ENCODE measurements at regions not wholly inside any gene's neighbourhood (a gene's known extent, or its start where the extent isn't known, plus 50 kb on each side); places are given as distances from the start of the nearest gene placed in this dataset.
A peak's percentile ranks its signal among the peaks of the same experiment; 100 is the strongest.

DNA sequence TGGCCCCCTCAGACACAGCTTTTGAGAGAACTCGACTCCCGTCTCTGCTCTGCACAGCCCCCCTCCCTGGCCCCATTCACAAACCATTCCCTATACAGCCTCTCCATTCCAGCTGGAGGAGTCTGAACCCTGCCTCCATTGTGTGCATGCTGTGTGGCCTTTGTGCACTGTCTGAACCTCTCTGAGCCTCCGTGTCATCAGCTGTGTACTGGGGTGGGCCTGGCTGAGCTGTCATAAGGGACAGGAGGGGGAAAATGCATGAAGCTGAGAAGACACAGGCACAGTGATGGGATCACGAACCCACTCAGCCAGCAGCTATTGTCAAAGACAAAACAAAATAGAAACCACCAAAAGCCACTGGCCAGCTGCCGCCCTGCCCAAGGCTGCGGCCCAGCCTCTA, 130.8 kb downstream of the RFLNA start (continued):
- TF ChIP-seq, protein P1, sequence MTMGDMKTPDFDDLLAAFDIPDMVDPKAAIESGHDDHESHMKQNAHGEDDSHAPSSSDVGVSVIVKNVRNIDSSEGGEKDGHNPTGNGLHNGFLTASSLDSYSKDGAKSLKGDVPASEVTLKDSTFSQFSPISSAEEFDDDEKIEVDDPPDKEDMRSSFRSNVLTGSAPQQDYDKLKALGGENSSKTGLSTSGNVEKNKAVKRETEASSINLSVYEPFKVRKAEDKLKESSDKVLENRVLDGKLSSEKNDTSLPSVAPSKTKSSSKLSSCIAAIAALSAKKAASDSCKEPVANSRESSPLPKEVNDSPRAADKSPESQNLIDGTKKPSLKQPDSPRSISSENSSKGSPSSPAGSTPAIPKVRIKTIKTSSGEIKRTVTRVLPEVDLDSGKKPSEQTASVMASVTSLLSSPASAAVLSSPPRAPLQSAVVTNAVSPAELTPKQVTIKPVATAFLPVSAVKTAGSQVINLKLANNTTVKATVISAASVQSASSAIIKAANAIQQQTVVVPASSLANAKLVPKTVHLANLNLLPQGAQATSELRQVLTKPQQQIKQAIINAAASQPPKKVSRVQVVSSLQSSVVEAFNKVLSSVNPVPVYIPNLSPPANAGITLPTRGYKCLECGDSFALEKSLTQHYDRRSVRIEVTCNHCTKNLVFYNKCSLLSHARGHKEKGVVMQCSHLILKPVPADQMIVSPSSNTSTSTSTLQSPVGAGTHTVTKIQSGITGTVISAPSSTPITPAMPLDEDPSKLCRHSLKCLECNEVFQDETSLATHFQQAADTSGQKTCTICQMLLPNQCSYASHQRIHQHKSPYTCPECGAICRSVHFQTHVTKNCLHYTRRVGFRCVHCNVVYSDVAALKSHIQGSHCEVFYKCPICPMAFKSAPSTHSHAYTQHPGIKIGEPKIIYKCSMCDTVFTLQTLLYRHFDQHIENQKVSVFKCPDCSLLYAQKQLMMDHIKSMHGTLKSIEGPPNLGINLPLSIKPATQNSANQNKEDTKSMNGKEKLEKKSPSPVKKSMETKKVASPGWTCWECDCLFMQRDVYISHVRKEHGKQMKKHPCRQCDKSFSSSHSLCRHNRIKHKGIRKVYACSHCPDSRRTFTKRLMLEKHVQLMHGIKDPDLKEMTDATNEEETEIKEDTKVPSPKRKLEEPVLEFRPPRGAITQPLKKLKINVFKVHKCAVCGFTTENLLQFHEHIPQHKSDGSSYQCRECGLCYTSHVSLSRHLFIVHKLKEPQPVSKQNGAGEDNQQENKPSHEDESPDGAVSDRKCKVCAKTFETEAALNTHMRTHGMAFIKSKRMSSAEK (CRISPR knock-in tag; IDR thresholded peaks at IDR 0.05; ENCODE audit: borderline replicate concordance) = no peak
- TF ChIP-seq TP53 (CRISPR knock-in tag; IDR thresholded peaks at IDR 0.05) (no peak), CREM (CRISPR knock-in tag; IDR thresholded peaks at IDR 0.05) (no peak), TEAD1 (CRISPR knock-in tag; IDR thresholded peaks at IDR 0.05) (no peak), ZNF671 (CRISPR knock-in tag; IDR thresholded peaks at IDR 0.05) (no peak), FOXP1 (CRISPR knock-in tag; IDR thresholded peaks at IDR 0.05; ENCODE audit: borderline replicate concordance) (no peak), SMAD4 (CRISPR knock-in tag; IDR thresholded peaks at IDR 0.05) (no peak), ATF2 (CRISPR knock-in tag; IDR thresholded peaks at IDR 0.05; ENCODE audit: borderline replicate concordance, low read depth) (no peak), ZNF121 (CRISPR knock-in tag; IDR thresholded peaks at IDR 0.05) (no peak), NFYB (CRISPR knock-in tag; conservative IDR thresholded peaks at IDR 0.05; ENCODE audit: low read depth) (no peak), NFATC4 (CRISPR knock-in tag; IDR thresholded peaks at IDR 0.05) (no peak), ERG (CRISPR knock-in tag; IDR thresholded peaks at IDR 0.05) (no peak)

DNA sequence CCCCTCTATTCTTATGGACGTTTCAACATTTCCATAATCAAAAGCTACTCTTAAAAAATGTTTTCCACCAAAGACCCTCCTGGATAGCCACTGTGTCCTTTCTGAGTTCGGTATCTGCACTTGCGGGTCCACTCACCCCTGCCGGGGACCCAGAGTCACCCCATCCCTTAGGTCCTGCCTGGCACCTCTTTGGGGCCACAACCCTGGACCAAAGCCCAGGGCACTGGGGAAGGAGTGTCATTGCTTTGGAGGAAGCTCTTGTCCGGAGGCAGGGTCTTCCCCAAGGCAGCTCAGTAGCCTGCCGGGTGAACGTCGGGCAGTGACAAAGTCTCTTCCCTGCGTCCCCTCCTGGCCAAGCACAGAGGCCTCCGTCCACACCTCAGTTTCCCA, 129.6 kb downstream of the RFLNA start:
- Mint-ChIP-seq H3K36me3 (peaks cover 32% of the 10 kb centered on the region), H3K4me3 (no peak overlapping the region), H3K27me3 (ENCODE audit: low read depth) (no peaks in the 10 kb centered on the region), H3K4me1 (peaks cover 3% of the 10 kb centered on the region; the same call in 1 of the 2 replicates), H3K27ac (peak overlapping the region; percentile 39), H3K9me3 (no peaks in the 10 kb centered on the region)
- CTCF ChIA-PET = interaction anchor here (0.8 kb wide), 1 partner anchor 25 kb away, joined by 3 read pairs; no protein-coding TSS in a partner anchor
- POLR2A ChIA-PET = no interaction called here
- no peak for TF ChIP-seq ZNF232 (CRISPR knock-in tag; IDR thresholded peaks at IDR 0.05)
- TF ChIP-seq IRF2 (CRISPR knock-in tag; IDR thresholded peaks at IDR 0.05; ENCODE audit: borderline replicate concordance, low read depth) = no peak
- no peak for TF ChIP-seq CTCF (IDR thresholded peaks at IDR 0.05)
- TF ChIP-seq NFYB (CRISPR knock-in tag; conservative IDR thresholded peaks at IDR 0.05; ENCODE audit: low read depth) = no peak
- no peak for TF ChIP-seq PRDM15 (CRISPR knock-in tag; IDR thresholded peaks at IDR 0.05)
- no peak for DNase-seq (ENCODE audit: low spot score)
- ATAC-seq = no peak

All from WTC11 (cell line).